ENCODE measurements at regions not wholly inside any gene's neighbourhood (a gene's known extent, or its start where the extent isn't known, plus 50 kb on each side); places are given as distances from the start of the nearest gene placed in this dataset.

DNA sequence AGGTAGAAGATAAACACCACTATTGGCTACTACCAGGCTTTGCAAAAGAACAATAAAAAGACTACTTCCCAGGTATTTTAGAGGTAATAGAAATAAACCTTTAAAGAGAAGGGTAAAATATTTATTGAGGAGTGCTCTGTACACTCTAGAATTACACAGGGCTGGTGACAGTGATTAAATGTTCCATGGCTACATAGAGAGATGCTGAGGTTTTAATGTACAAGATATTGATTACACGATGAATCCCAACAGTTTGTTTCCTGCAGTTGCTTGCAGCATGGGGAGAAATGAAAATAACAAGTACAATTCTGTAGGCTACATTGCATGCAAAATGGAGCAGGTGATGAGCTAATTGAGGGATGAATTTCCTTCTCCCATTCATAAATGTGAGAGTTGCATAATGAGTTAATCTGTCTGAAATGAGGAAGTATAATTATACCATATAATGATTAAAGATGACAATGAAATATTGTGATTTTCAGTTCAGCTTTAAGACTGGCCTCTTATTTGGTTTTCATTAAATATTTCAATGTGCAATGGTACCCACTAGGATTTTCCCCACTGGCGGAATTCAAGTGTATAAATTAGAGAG lies 266.1 kb downstream of the SOCS6 start:
- TF ChIP-seq SUZ12 (IDR thresholded peaks at IDR 0.05; ENCODE audit: extremely low read depth, insufficient read depth, insufficient read length) (no peak), ZNF274 (IDR thresholded peaks at IDR 0.05; ENCODE audit: low read depth, low read length) (no peak)
